ENCODE measurements at regions not wholly inside any gene's neighbourhood (a gene's known extent, or its start where the extent isn't known, plus 50 kb on each side); places are given as distances from the start of the nearest gene placed in this dataset.
"Not testable (repeated sequence)": the region's sequence is repeated elsewhere in the genome, so short reads cannot be mapped to it uniquely, and the experiment has no call there.

- no peak for DNase-seq (ENCODE audit: low read depth in 2 of 2)
Observed at GRCh38 chr2:238502088-238502810, 75.5 kb downstream of the ASB1 start.

DNA sequence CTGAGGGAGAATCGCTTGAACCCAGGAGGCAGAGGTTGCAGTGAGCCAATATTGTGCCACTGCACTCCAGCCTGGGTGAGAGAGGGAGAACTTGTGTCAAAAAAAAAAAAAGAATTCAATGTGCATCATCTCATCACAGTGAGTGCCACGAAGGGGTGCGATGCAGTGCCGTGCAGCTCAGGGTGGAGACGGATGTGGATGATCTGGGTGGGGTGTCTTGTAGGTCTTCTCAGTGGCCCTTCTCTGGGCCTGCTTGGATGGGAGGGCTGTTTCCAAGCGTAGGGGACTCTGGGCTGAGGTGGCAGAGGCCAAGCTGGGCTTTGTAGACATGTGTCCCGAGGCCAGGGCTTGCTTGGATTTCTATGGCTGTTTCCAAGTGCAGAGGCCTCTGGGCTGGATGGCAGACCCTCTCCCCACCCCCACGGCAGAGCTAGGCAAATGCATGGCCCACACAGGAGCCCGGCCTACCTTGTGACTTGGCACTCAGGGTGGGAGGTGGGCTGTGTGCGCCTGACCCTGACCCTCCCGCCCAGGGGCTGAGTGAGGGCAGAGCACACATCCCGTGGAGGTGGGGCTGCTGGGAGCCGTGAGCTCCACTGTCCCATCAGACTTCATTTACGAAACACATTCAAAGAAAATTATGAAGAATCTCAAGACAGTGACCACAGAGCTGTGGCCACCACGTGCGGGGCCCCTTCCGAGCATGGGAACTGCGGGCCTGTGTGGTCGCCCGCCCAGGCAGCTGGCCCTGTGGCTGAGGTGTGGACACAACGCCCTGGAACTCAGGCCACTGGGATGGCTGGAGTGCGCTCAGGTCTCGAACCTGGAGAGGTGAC is 76.4 kb downstream of the ASB1 start:
- no peak for DNase-seq (ENCODE audit: low read depth in 2 of 2)

DNA sequence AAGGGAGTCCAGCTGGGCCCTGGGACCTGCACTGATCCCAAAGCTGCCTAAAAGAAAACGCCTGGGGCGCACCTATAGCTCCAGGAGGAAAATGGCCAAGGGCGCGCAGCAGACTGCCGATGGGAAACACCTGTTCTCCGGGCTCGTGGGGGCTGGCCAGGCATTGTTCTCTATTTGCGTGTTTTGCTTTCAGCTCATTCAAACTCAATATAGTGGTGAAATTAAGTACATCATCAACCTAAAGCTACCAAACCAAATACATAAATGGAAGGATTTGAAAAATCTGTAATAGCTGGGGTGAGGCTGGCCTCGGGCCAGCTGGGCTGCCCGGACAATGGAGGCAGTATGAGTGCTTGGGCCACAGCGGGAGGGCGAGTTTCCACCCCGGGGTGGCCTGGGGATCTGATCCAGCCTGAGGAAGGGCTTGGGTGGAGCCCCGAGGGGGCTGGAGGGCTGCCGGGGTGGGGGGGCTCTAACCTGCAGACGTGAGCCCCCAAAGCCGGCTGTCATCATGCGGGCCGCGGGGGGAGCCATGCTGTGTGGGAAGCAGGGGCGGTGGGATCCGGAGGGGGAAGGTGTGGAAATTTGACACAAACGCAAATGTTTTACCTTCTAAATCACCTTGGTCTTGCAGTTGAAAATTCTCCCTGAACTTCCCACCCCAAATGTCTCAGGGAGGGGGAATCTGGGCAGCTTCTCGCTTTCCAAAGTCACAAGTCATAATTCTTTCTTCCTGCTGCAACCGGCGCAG is 77.6 kb downstream of the ASB1 start:
- no peak for DNase-seq (ENCODE audit: low read depth in 2 of 2)

- DNase-seq (ENCODE audit: low read depth in 2 of 2), result no peak
Observed at GRCh38 chr2:238505119-238505891, 78.6 kb downstream of the ASB1 start.

DNA sequence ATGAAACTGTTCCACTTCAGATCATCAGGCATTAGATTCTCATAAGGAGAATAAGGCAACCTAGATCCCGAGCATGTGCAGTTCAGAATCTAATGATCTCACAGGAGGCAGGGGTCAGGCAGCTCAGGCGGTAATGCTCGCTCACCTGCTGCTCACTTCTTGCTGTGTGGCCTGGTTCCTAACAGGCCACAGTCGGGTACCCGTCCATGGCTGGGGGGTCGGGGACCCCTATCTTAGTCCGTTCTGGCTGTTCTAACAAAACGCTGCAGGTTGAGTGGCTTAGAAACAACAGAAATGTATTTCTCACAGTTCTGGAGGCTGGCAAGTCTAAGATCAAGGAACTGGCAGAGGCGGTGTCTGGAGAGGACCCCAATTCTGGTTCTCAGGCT is 79.2 kb downstream of the ASB1 start:
- DNase-seq (ENCODE audit: low read depth in 2 of 2), result no peak

GRCh38 chr2:238506371-238507068 is 79.8 kb downstream of the ASB1 start:
- no peak for DNase-seq (ENCODE audit: low read depth in 2 of 2)

- no peak for DNase-seq (ENCODE audit: low read depth in 2 of 2)
Observed at GRCh38 chr2:238507836-238508235, 81.1 kb downstream of the ASB1 start.

DNA sequence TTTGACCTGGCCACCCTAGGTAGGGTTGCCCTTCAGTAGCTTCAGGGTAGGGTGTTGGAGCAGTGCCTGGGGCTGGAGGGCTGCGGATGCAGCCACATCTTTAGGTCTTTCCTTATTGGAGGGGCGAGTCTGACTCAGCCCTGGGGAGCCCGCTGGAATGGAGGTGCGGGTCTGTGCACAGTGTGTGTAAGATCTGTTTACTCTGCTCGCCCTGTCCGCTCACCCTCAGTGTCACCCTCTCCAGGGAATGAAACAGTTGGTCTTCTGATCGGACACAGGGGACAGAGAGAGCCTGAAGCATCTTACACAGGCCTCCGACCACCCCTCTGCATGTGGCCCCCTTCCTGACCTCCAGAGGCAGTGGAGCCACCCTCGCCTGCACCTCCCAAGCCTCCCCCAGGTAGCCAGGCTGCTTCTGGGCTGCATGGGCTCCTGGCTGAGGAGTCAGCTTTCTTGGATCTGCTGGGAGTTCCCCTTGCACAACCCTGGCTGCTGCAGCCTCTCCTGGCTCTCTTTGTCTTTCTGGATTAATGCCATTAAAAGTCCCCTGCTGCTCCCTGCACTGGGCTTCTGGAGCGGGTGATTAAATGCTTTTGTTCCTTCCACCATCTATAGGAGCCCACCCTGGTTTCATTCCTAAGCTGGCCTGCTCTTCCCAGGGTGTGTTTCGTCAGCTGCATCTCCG is 82.6 kb downstream of the ASB1 start:
- DNase-seq (ENCODE audit: low read depth in 2 of 2), result no peak

GRCh38 chr2:238509903-238510302 is 83.2 kb downstream of the ASB1 start:
- no peak for DNase-seq (ENCODE audit: low read depth in 2 of 2)

DNA sequence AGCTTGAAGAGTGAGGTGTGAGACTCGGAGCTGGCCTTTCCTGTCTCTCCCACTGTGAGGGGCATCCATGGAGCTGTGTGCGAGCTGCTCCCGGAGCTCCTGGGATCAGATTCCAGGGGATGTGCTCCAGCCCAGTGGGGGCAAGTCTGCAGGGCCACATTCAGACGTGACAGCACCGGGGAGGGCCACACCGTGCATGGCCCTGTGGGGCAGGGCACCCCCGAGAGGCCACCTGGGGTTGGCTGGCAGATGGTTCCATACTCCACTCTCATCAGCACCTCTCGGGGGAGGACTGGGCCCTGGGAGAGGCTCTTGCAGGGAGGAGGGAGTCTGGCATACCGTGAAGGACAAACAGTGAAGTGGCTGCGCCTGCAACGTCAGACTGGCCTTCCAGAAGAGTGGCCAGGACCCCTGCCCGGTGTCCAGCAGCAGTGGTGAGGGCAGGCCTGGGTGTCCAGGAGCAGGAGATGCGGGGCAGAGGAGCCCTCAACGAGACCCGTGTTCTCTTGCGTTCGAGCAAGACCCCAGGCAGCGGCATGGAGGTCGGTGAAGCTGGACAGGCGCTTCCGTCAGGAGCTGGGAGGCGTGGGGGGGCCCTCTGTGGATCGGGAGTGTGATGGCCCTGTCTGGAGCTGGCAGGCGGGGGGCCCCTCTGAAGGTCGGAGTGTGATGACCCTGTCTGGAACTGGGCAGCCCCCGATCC is 84.3 kb downstream of the ASB1 start:
- DNase-seq (ENCODE audit: low read depth in 2 of 2), result no peak

- no peak for DNase-seq (ENCODE audit: low read depth in 2 of 2)
Observed at GRCh38 chr2:238511614-238511950, 84.9 kb downstream of the ASB1 start.

GRCh38 chr2:238512247-238512867 is 85.6 kb downstream of the ASB1 start:
- DNase-seq (ENCODE audit: low read depth in 2 of 2), result no peak

GRCh38 chr2:238513346-238513745 is 86.6 kb downstream of the ASB1 start:
- DNase-seq (ENCODE audit: low read depth in 2 of 2), result peak in 1 of 2 experiments; percentile 20

DNA sequence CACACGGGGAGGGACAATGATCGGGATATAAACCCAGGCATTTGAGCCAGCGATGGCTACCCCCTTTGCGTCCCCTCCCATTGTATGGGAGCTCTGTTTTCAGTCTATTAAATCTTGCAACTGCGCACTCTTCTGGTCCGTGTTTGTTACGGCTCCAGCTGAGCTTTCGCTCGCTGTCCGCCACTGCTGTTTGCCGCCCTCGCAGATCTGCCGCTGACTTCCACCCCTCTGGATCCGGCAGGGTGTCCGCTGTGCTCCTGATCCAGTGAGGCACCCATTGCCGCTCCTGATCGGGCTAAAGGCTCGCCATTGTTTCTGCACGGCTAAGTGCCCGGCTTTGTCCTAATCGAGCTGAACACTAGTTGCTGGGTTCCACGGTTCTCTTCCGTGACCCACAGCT is 87.3 kb downstream of the ASB1 start:
- DNase-seq (ENCODE audit: low read depth in 2 of 2), result not testable (repeated sequence)

DNA sequence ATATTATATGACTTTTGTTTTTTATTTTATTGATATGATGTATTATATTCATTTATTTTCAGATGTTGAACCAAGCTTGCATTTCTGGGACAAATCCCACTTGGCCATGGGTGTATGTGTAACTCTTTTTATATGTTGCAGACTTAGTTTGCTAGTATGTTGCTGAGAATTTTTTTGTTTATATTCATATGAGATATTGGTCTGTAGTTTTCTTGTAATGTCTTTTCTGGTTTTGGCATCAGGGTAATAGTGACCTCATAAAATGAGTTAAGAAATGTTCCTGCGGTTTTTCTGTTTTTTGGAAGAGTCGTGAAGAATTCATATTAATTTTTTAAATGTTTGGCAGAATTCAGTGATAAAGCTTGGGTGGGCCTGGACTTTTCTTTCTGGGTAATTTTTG is 88.7 kb downstream of the ASB1 start:
- no peak for DNase-seq (ENCODE audit: low read depth in 2 of 2)

- DNase-seq (ENCODE audit: low read depth in 2 of 2), result no peak
Observed at GRCh38 chr2:238517209-238517608, 90.5 kb downstream of the ASB1 start.

DNA sequence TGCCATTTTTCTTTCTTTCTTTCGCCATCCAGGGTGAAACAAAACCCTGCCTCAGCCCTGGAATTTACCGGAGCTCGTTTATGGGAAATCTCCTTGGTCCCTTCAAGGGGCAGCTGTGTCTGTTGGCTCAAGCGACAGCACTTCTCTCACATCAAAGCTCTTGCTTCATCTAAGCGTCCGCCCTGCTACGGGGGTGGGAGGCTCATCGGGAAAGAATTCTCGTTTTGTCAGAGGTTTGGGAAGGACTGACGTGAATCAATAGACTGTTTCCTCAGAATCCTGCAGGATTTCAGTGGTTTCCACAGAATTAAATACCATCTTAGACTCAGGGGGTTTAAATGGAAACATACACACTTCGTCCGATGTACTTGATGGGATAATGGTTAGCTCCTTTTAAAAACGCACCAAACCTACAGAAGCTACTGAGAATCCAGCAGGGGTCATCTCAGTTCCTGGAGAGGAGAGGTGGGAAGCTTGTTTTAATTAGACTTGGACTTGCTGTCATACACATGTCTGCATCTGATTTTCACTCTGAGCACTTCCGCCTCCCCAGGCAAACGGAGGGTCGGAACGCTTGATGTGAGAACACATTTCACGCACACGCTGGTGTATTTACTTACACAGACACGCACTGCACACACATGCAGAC is 91.6 kb downstream of the ASB1 start:
- DNase-seq (ENCODE audit: low read depth in 2 of 2), result no peak

DNA sequence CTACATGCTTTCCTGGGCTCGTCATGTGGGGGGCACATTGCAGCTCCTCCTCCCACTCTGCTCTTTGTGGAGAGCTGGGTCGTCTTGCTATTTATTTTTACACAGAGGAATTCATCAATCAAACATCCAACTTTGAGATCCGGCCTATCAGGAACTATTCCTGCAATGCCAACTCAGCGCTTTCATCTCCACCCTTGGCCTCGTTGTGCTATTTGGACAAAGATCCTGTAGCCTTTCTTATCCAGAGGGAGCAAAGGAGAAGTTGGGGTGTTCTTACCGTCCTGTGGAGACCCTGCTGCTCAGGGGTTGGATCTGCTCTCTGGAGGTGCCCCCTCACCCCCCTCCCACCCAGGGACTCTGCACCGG is 92.1 kb downstream of the ASB1 start:
- no peak for DNase-seq (ENCODE audit: low read depth in 2 of 2)

GRCh38 chr2:238520359-238520886 is 93.7 kb downstream of the ASB1 start:
- DNase-seq (ENCODE audit: low read depth in 2 of 2), result no peak

Data from stimulated activated CD4-positive, alpha-beta T cell treated with anti-CD3 and anti-CD28 coated beads, Interleukin-12 subunit alpha, Interleukin-12 subunit beta, amount 100 ng/mL, for 24 hours (primary cell).